Prostate gland (tissue), 2 donors: ENCODE measurements at regions not wholly inside any gene's neighbourhood (a gene's known extent, or its start where the extent isn't known, plus 50 kb on each side); places are given as distances from the start of the nearest gene placed in this dataset.

ENCODE experiments used
- DNase-seq: peaks from one replicate; pipeline ENCODE4 v3.0.0-alpha.2; 2019; ENCODE audit warnings: low spot score
- H3K27ac ChIP-seq, 2 donors: fragments of 200-600 bp; sonication (generic); 2 replicates each; pipeline ENCODE4 v1.5.1; 2017 to 2019
- H3K27me3 ChIP-seq: fragments of 200-600 bp; sonication (generic); replicated peaks from 2 replicates; pipeline ENCODE4 v1.5.1; 2019; ENCODE audit not compliant: insufficient read depth
- H3K36me3 ChIP-seq, 2 donors: fragments of 200-600 bp; sonication (generic); 1 replicate in 1 of 2; 2 replicates in 1 of 2; pipeline versions ENCODE4 v1.5.1 to v1.8.1; 2017 to 2019
- H3K4me1 ChIP-seq: fragments of 200-600 bp; sonication (generic); replicated peaks from 2 replicates; pipeline ENCODE4 v1.5.1; 2019
- H3K4me3 ChIP-seq, 2 donors: fragments of 200-600 bp; sonication (generic); 2 replicates each; pipeline ENCODE4 v1.5.1; 2017 to 2019
- H3K9me3 ChIP-seq: fragments of 200-600 bp; sonication (generic); 2 replicates; pipeline ENCODE4 v1.5.1; 2017
- POLR2A ChIP-seq: fragments of 450-650 bp; IDR thresholded peaks from one replicate; pipeline ENCODE4 v1.6.1; 2016; ENCODE audit warnings: antibody characterized with exemption, mild to moderate bottlenecking
- POLR2AphosphoS5 ChIP-seq: sonication (generic); formaldehyde crosslinking; IDR thresholded peaks from one replicate; pipeline ENCODE4 v1.6.1; 2017; ENCODE audit warnings: antibody characterized with exemption
- WGBS: methylation state at CpG from one replicate; pipeline ENCODE4 v1.1.5; 2018; 5-methylcytosine and 5-hydroxymethylcytosine counted together
- intact Hi-C: fragments of 100-400 bp; cut with DNase I; formaldehyde crosslinking; loops from one replicate; pipeline ENCODE4 v1.14.2; 2022
- TF ChIP-seq, protein P1 (sequence below), 4 experiments: fragments of 200-600 bp in 2 of 4; fragments of 450-650 bp in 2 of 4; sonication (generic) in 2 of 4; IDR thresholded peaks; 1 replicate in 3 of 4; 2 replicates in 1 of 4; pipeline ENCODE4 v1.5.1; 2016 to 2019; ENCODE audit warnings: antibody characterized with exemption in 4 of 4, mild to moderate bottlenecking in 2 of 4, moderate library complexity in 2 of 4

DNA sequence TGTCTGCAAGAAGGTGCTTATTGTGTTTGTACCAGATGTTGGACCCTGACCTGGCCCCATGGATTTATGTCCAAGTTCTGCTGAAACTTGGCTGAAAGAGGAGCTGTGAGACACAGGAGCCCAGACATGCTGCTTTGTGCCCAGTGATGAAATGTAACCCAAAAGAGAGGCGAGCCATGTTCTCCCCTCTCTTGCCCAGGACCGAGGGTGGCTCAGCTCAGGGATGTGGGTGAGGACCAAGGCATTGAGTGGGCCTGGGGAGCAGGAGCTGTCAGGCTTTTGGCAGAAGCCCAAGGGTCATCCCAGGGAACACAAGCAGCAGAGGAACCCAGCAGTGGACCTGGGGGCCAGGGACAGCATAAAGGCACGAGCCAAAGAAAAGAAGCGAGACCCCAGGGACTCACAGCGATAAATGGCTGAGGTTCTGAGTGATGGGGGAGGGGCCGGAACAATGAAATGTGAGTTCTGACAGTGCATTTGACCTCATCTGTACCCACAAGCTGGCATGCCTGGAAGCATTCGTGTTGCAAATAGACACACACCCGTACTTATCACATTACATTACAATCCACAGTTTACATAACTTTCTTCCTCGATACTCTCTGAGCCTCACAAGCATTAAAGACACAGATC, 363.4 kb upstream of the JARID2 start:
- TF ChIP-seq POLR2AphosphoS5 (no peak), POLR2A (no peak)
- TF ChIP-seq, protein P1, sequence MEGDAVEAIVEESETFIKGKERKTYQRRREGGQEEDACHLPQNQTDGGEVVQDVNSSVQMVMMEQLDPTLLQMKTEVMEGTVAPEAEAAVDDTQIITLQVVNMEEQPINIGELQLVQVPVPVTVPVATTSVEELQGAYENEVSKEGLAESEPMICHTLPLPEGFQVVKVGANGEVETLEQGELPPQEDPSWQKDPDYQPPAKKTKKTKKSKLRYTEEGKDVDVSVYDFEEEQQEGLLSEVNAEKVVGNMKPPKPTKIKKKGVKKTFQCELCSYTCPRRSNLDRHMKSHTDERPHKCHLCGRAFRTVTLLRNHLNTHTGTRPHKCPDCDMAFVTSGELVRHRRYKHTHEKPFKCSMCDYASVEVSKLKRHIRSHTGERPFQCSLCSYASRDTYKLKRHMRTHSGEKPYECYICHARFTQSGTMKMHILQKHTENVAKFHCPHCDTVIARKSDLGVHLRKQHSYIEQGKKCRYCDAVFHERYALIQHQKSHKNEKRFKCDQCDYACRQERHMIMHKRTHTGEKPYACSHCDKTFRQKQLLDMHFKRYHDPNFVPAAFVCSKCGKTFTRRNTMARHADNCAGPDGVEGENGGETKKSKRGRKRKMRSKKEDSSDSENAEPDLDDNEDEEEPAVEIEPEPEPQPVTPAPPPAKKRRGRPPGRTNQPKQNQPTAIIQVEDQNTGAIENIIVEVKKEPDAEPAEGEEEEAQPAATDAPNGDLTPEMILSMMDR (IDR thresholded peaks at IDR 0.05): no peak
- Histone ChIP-seq H3K27ac (no peak overlapping the region), H3K4me3 (no peak overlapping the region), H3K27me3 (no peaks in the 10 kb centered on the region), H3K36me3 (no peaks in the 10 kb centered on the region), H3K9me3 (no peaks in the 10 kb centered on the region), H3K4me1 (no peaks in the 10 kb centered on the region)
- 62% methylated on average over 9 of the region's 9 CpGs for WGBS
- intact Hi-C loops: no loop called here
- DNase-seq: no peak

GRCh38 chr6:14883921-14884320, 361.9 kb upstream of the JARID2 start:
- WGBS: 93% methylated on average over 4 of the region's 4 CpGs
- H3K36me3 ChIP-seq: no peaks in the 10 kb centered on the region

DNA sequence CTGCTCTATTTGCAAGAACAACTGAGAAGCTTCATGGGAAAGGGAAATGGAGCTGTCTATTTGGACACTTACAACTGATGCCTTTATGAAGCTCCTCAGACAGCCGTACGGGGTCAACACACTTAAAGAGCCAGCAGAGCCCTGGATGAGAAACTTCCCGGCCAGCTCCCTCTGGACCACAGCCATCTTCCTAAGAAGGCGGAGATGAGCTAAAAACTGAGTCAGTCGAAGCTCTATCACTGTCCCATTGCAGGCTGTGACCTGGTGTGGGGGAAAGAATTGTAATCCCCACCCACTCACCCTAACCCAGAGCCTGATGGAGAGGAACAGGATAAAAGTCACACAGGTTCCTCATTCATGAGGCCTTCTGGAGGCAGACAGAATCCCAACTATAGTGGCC, 360.4 kb upstream of the JARID2 start:
- no peak overlapping the region for H3K4me3 ChIP-seq
- no peaks in the 10 kb centered on the region for H3K9me3 ChIP-seq
- TF ChIP-seq POLR2AphosphoS5 (no peak), POLR2A (no peak)
- TF ChIP-seq, protein P1 (IDR thresholded peaks at IDR 0.05): no peak
- no peaks in the 10 kb centered on the region for H3K4me1 ChIP-seq
- WGBS: 70% methylated on average over 5 of the region's 5 CpGs
- H3K27ac ChIP-seq: no peak overlapping the region
- intact Hi-C loops: no loop called here
- H3K36me3 ChIP-seq: no peaks in the 10 kb centered on the region
- DNase-seq: no peak
- H3K27me3 ChIP-seq: no peaks in the 10 kb centered on the region

More at GRCh38 chr6:14883921-14884320, 361.9 kb upstream of the JARID2 start:
- DNase-seq: no peak
- intact Hi-C loops: no loop called here
- TF ChIP-seq, protein P1 (IDR thresholded peaks at IDR 0.05): no peak
- no peak for TF ChIP-seq POLR2AphosphoS5
- no peak for TF ChIP-seq POLR2A
- no peaks in the 10 kb centered on the region for H3K27me3 ChIP-seq
- no peak overlapping the region for H3K27ac ChIP-seq
- H3K9me3 ChIP-seq: no peaks in the 10 kb centered on the region
- no peaks in the 10 kb centered on the region for H3K4me1 ChIP-seq
- no peak overlapping the region for H3K4me3 ChIP-seq

- DNase-seq: no peak
- no peak overlapping the region for H3K4me3 ChIP-seq
- no peaks in the 10 kb centered on the region for H3K27me3 ChIP-seq
- TF ChIP-seq, protein P1 (IDR thresholded peaks at IDR 0.05): no peak
- TF ChIP-seq POLR2AphosphoS5: no peak
- no peak for TF ChIP-seq POLR2A
- 90% methylated on average over 3 of the region's 3 CpGs for WGBS
- intact Hi-C loops: no loop called here
- no peak overlapping the region for H3K27ac ChIP-seq
- no peaks in the 10 kb centered on the region for H3K36me3 ChIP-seq
- H3K4me1 ChIP-seq: no peaks in the 10 kb centered on the region
- H3K9me3 ChIP-seq: no peaks in the 10 kb centered on the region
Measured at GRCh38 chr6:14887181-14887580, 358.7 kb upstream of the JARID2 start.

DNA sequence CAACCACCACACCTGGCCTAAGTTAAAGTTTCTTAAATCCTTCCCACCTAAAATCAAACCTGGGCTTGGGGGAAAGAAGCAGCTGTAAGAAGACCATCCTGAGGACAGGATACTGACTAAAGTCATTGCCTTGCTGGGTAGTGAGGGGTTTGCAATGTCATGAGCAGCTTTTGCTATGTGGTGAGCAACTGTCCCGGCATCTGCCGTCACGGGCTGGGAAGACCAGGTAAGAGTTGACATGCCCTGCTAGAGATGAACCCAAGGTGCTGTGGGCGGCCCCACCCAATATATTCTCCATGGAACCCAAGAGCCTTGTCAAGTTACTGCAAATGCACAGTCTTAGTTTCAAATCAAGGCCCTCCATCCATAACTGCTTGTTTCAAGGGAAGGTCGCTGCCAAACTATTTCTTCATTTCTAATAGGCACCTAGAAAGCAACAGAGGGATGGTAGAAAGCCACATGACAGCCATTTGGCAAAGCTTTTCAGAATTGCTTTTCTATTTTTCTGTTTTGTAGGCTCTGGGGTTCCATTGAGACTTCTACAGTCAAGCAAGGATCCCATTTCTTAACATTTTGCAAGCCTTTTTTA, 357.8 kb upstream of the JARID2 start:
- DNase-seq: no peak
- Histone ChIP-seq H3K4me1 (no peaks in the 10 kb centered on the region), H3K27me3 (no peaks in the 10 kb centered on the region), H3K36me3 (no peaks in the 10 kb centered on the region), H3K9me3 (no peaks in the 10 kb centered on the region), H3K4me3 (no peak overlapping the region), H3K27ac (no peak overlapping the region)
- WGBS: 95% methylated on average over 5 of the region's 5 CpGs
- intact Hi-C loops: no loop called here
- TF ChIP-seq, protein P1 (IDR thresholded peaks at IDR 0.05): no peak
- TF ChIP-seq POLR2AphosphoS5: no peak
- no peak for TF ChIP-seq POLR2A
